ENCODE measurements at regions not wholly inside any gene's neighbourhood (a gene's known extent, or its start where the extent isn't known, plus 50 kb on each side); places are given as distances from the start of the nearest gene placed in this dataset.

DNA sequence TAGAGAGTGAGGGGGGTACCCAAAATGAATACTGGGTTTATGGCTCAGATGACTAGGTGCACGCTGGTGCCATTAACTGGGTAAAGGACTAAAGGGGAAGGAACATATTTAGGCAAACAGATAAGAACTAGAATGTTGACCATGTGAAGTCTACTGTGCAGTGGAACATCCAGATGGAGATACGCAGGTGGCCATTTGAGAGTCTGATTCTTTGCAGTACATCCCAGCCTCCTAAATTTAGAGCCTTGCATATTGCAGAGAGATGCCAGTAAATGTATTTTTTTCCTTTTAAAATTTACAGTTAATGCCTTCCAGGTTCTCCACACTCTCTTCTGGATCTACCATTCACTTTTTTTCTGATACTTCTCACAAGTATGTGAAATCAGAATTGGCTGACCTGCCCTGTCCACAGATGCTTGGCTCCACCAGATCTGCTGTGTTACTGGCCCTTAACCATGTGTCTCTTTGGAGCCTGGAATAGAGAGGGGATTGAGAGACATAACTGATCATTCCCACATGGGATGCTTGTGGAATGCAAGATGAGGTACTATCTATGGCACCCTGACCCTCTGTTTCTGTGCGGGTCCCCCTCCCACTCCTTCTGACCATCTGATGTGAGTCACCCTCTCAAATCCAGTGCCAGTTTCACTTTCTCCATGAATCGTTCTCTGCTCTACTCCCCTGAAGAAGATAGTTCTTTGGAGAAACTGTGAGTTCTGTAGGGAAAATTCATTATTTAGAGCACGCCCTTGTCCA, 77.0 kb upstream of the NCAM1 start:
- no peak overlapping the region for H3K4me3 Mint-ChIP-seq (ENCODE audit: unreplicated experiment)
- no peaks in the 10 kb centered on the region for H3K27me3 Mint-ChIP-seq (ENCODE audit: low read depth)
- TF ChIP-seq, protein P1, sequence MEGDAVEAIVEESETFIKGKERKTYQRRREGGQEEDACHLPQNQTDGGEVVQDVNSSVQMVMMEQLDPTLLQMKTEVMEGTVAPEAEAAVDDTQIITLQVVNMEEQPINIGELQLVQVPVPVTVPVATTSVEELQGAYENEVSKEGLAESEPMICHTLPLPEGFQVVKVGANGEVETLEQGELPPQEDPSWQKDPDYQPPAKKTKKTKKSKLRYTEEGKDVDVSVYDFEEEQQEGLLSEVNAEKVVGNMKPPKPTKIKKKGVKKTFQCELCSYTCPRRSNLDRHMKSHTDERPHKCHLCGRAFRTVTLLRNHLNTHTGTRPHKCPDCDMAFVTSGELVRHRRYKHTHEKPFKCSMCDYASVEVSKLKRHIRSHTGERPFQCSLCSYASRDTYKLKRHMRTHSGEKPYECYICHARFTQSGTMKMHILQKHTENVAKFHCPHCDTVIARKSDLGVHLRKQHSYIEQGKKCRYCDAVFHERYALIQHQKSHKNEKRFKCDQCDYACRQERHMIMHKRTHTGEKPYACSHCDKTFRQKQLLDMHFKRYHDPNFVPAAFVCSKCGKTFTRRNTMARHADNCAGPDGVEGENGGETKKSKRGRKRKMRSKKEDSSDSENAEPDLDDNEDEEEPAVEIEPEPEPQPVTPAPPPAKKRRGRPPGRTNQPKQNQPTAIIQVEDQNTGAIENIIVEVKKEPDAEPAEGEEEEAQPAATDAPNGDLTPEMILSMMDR (IDR thresholded peaks at IDR 0.05), result no peak
- no peaks in the 10 kb centered on the region for H3K9me3 Mint-ChIP-seq (ENCODE audit: low read depth)
- DNase-seq (ENCODE audit: low spot score), result no peak
- H3K36me3 Mint-ChIP-seq (ENCODE audit: low read depth), result no peaks in the 10 kb centered on the region
- no peak overlapping the region for H3K27ac Mint-ChIP-seq (ENCODE audit: unreplicated experiment)
- H3K4me1 Mint-ChIP-seq (ENCODE audit: low read depth), result peaks cover 3% of the 10 kb centered on the region

DNA sequence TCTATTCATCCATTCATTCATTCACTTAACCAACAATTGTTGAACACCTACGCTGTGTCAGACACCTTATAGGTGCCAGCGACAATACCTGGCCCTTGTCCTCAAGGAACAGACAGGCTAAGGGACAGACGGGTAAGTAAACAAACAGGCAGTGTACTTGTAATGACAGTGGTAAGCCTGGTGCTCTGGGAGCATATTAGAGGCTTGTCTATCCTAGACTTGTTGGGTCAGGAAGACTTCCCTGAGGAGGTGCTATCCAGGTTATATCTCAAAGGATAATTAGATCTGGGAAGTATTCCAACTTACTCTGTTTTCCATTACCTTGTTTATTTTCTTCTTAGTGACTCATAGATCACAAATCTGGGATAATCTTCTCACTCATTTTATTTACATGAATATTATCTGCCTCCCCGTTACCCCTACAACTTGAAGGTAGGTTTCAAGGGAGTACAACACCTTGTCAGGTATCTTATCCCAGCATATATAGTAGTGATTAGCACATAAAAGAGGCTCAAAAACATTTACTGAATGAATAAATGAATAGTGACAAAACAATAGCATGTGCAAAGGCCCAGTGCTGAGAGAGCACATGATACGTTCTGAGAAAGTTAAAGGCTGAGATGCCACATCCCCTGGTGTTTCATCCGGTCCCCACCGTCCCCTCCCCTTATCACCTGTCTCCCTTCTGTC, 75.3 kb upstream of the NCAM1 start:
- Mint-ChIP-seq H3K27ac (ENCODE audit: unreplicated experiment) (no peak overlapping the region), H3K4me1 (ENCODE audit: low read depth) (peaks cover 3% of the 10 kb centered on the region), H3K4me3 (ENCODE audit: unreplicated experiment) (no peak overlapping the region), H3K27me3 (ENCODE audit: low read depth) (peaks cover 4% of the 10 kb centered on the region), H3K9me3 (ENCODE audit: low read depth) (no peaks in the 10 kb centered on the region), H3K36me3 (ENCODE audit: low read depth) (no peaks in the 10 kb centered on the region)
- no peak for DNase-seq (ENCODE audit: low spot score)
- TF ChIP-seq, protein P1 (IDR thresholded peaks at IDR 0.05), result no peak

DNA sequence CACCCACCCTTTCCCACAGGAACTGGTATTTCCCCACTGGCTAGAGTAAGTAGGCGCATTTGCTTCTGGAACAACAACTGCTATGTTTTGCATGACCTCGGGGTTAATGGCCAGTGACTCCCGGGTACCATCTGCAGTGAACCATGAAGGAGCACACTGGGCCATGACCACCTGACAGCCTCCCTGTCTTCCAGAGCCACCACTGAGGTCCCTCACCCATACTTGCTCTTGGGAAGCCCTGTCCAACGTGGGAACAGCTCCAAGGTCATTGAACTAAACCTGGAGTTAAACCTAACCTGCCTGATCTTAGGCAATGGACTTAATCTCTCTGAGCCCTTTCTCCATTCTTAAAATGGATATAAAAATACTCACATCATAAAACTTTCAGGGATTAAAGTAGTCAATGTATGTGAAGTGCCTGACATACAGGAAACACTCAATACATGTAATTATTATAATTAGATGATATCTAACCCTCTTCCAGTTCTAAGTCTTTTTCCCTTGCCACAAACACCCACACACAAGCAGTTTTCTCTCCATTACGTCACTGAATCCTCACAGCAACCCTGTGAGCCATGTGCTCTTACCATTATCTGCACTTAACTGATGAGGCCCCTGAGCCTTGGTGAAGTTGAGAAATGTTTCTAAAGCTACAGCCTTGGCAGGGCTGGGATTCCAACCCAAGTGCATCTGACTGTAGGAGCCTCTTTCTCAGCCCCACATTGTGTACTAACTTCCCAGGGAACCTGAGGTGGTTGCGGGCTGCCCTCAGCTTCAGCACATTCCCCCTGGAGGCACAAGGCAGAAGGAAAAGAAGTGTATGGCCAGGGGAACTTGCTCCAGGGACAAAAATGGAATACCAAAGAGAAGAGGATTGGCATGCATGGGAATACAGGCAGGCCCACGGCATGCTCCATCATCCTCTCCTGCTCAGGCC, 74.5 kb upstream of the NCAM1 start:
- TF ChIP-seq, protein P1 (IDR thresholded peaks at IDR 0.05), result no peak
- peaks cover 7% of the 10 kb centered on the region for H3K27me3 Mint-ChIP-seq (ENCODE audit: low read depth)
- DNase-seq (ENCODE audit: low spot score), result no peak
- no peaks in the 10 kb centered on the region for H3K36me3 Mint-ChIP-seq (ENCODE audit: low read depth)
- no peak overlapping the region for H3K27ac Mint-ChIP-seq (ENCODE audit: unreplicated experiment)
- no peak overlapping the region for H3K4me3 Mint-ChIP-seq (ENCODE audit: unreplicated experiment)
- H3K4me1 Mint-ChIP-seq (ENCODE audit: low read depth), result peaks cover 1% of the 10 kb centered on the region
- H3K9me3 Mint-ChIP-seq (ENCODE audit: low read depth), result no peaks in the 10 kb centered on the region

DNA sequence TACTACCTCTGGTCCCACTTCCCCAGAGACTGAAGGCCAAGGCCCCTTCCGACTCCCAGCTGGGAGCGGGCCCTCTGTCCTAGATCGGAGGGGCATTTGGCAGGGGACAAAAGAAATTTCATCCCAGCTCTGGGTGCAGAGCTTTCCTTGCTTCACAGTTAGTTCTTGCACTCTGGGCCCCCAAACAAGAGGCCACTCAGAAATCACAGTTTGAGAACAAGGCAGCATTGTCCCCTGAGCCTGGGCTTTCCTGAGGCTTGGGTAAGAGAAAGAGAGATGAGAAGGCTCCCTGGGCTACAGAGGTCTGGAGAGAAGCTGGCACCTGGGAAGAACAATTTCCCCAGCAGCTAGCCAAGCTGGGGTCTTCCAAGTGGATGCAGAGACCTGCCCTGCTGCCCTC, 71.8 kb upstream of the NCAM1 start:
- peaks cover 27% of the 10 kb centered on the region for H3K27me3 Mint-ChIP-seq (ENCODE audit: low read depth)
- H3K36me3 Mint-ChIP-seq (ENCODE audit: low read depth), result no peaks in the 10 kb centered on the region
- no peak overlapping the region for H3K27ac Mint-ChIP-seq (ENCODE audit: unreplicated experiment)
- DNase-seq (ENCODE audit: low spot score), result no peak
- H3K4me3 Mint-ChIP-seq (ENCODE audit: unreplicated experiment), result no peak overlapping the region
- TF ChIP-seq, protein P1 (IDR thresholded peaks at IDR 0.05), result no peak
- no peaks in the 10 kb centered on the region for H3K9me3 Mint-ChIP-seq (ENCODE audit: low read depth)
- H3K4me1 Mint-ChIP-seq (ENCODE audit: low read depth), result no peaks in the 10 kb centered on the region

Measured in chondrocyte (in vitro differentiated cells).